ENCODE measurements at regions not wholly inside any gene's neighbourhood (a gene's known extent, or its start where the extent isn't known, plus 50 kb on each side); places are given as distances from the start of the nearest gene placed in this dataset.

DNA sequence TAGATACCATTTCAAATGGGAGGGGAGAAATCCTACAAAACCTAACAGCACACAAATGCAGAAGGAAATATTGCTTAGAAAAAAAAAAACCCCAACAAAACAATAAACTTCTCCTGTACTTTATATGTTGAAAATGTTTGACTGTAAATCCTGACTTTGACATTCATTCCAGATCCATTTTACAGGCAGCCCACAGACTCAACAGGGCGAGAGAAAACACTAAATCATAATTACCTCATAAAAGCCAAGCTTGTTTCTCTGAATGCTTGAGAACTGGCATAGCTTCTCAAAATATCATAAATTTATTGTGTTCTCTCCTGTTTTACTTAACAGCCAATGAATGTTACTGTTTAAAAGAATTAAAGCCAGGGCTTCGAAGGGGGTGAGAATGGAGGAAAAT is 273.2 kb downstream of the CD83 start:
- TF ChIP-seq POLR2AphosphoS5 (IDR thresholded peaks at IDR 0.05; ENCODE audit: low read depth, low read length): no peak
- TF ChIP-seq FOXP2 (optimal IDR thresholded peaks at IDR 0.05; ENCODE audit: borderline replicate concordance, extremely low read depth, extremely low read length, insufficient read depth): no peak
- no peak for TF ChIP-seq TAF1 (IDR thresholded peaks at IDR 0.05; ENCODE audit: borderline replicate concordance, insufficient read depth, low read length)
- no peak for TF ChIP-seq SIN3A (IDR thresholded peaks at IDR 0.05; ENCODE audit: borderline replicate concordance, insufficient read depth, low read length)
- TF ChIP-seq, protein P1, sequence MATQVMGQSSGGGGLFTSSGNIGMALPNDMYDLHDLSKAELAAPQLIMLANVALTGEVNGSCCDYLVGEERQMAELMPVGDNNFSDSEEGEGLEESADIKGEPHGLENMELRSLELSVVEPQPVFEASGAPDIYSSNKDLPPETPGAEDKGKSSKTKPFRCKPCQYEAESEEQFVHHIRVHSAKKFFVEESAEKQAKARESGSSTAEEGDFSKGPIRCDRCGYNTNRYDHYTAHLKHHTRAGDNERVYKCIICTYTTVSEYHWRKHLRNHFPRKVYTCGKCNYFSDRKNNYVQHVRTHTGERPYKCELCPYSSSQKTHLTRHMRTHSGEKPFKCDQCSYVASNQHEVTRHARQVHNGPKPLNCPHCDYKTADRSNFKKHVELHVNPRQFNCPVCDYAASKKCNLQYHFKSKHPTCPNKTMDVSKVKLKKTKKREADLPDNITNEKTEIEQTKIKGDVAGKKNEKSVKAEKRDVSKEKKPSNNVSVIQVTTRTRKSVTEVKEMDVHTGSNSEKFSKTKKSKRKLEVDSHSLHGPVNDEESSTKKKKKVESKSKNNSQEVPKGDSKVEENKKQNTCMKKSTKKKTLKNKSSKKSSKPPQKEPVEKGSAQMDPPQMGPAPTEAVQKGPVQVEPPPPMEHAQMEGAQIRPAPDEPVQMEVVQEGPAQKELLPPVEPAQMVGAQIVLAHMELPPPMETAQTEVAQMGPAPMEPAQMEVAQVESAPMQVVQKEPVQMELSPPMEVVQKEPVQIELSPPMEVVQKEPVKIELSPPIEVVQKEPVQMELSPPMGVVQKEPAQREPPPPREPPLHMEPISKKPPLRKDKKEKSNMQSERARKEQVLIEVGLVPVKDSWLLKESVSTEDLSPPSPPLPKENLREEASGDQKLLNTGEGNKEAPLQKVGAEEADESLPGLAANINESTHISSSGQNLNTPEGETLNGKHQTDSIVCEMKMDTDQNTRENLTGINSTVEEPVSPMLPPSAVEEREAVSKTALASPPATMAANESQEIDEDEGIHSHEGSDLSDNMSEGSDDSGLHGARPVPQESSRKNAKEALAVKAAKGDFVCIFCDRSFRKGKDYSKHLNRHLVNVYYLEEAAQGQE (IDR thresholded peaks at IDR 0.05; ENCODE audit: insufficient read depth in 1 of 2, low read depth in 2 of 2, low read length in 2 of 2): no peak

DNA sequence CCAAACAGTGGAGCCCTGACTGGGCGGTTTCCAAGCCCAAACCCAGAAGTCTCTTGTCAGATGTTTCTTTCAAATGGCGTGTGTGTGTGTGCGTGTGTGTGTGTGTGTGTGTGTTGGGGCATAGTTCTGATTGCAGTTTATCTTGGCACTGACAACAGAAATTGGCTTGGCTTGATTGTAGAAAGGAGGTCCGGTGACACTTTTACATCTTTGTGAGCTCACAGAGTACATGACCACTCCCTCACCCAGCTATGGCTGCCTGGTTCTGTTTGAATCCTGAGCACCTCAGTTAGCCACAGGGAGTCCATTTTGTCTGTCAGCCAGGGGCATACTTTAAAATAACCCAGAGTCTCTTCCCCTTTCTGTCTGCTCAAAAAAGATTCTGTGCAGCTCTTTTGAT is 276.3 kb downstream of the CD83 start:
- no peak for TF ChIP-seq TAF1 (IDR thresholded peaks at IDR 0.05; ENCODE audit: borderline replicate concordance, insufficient read depth, low read length)
- no peak for TF ChIP-seq POLR2AphosphoS5 (IDR thresholded peaks at IDR 0.05; ENCODE audit: low read depth, low read length)
- TF ChIP-seq FOXP2 (optimal IDR thresholded peaks at IDR 0.05; ENCODE audit: borderline replicate concordance, extremely low read depth, extremely low read length, insufficient read depth): no peak
- TF ChIP-seq, protein P1 (IDR thresholded peaks at IDR 0.05; ENCODE audit: insufficient read depth in 1 of 2, low read depth in 2 of 2, low read length in 2 of 2): no peak
- TF ChIP-seq SIN3A (IDR thresholded peaks at IDR 0.05; ENCODE audit: borderline replicate concordance, insufficient read depth, low read length): no peak

DNA sequence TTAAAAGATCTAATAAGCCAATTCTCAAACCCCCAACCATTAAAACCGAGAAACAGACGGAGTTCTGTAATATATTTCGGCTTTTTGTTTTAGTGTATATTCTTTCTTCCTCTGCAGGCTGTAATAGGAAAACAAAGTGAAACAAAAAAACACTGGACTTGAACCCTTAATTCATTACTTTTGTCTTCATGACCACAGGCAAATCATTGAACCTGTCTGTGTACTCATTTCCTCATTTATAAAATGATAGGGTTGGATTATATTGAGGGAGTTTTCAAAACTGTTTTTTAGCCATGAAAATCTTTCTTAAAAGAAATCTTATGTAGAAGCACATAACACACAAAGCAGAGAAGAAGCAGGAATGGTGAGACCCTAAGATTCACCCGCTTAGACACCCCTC is 278.8 kb downstream of the CD83 start:
- TF ChIP-seq TAF1 (IDR thresholded peaks at IDR 0.05; ENCODE audit: borderline replicate concordance, insufficient read depth, low read length) (no peak), POLR2AphosphoS5 (IDR thresholded peaks at IDR 0.05; ENCODE audit: low read depth, low read length) (no peak), SIN3A (IDR thresholded peaks at IDR 0.05; ENCODE audit: borderline replicate concordance, insufficient read depth, low read length) (no peak), FOXP2 (optimal IDR thresholded peaks at IDR 0.05; ENCODE audit: borderline replicate concordance, extremely low read depth, extremely low read length, insufficient read depth) (no peak)
- TF ChIP-seq, protein P1 (IDR thresholded peaks at IDR 0.05; ENCODE audit: insufficient read depth in 1 of 2, low read depth in 2 of 2, low read length in 2 of 2): no peak

DNA sequence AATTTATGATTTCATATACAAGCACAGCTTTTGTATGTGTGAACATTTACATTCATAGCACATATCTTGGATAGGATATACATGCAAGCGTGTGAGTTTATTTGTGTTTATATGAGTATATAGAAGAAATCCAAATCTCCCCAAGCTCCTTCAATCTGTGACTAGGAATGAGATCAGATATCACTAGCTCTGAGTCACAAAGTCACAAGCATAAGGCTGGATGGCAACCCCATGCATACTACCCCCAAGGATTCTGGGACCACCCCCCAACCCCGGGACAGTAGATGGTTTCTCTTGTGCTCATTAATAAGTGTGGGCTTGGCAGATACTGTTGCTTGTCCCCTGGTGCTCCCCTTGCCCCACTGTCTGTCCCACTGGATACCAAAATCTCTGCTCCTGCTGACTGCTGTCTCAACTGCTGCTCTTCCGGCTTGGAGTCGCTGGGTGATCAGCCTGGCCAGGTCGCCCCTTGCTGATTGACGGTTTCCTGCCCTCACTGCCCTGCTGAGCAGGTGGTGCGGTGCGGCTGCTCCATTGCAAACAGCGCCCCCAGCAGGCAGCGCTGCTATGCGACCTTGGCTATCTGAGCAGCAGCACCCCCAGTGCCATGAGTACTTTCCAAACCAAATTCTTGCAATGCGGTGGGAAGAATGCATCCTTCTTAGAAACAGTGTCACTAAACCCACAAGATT is 279.4 kb downstream of the CD83 start:
- TF ChIP-seq FOXP2 (optimal IDR thresholded peaks at IDR 0.05; ENCODE audit: borderline replicate concordance, extremely low read depth, extremely low read length, insufficient read depth) (no peak), TAF1 (IDR thresholded peaks at IDR 0.05; ENCODE audit: borderline replicate concordance, insufficient read depth, low read length) (no peak), POLR2AphosphoS5 (IDR thresholded peaks at IDR 0.05; ENCODE audit: low read depth, low read length) (no peak), SIN3A (IDR thresholded peaks at IDR 0.05; ENCODE audit: borderline replicate concordance, insufficient read depth, low read length) (no peak)
- TF ChIP-seq, protein P1 (IDR thresholded peaks at IDR 0.05; ENCODE audit: insufficient read depth in 1 of 2, low read depth in 2 of 2, low read length in 2 of 2): no peak
